Testis (tissue), 2 donors: ENCODE measurements at regions not wholly inside any gene's neighbourhood (a gene's known extent, or its start where the extent isn't known, plus 50 kb on each side); places are given as distances from the start of the nearest gene placed in this dataset.

Experiments used
- POLR2A ChIP-seq: fragments of 450-650 bp; IDR thresholded peaks from one replicate; pipeline ENCODE4 v1.6.1; 2017; ENCODE audit warnings: antibody characterized with exemption, mild to moderate bottlenecking, moderate library complexity
- TF ChIP-seq, protein P1 (sequence below), 3 experiments: fragments of 450-650 bp in 2 of 3; fragments of 200-600 bp in 1 of 3; sonication (generic) in 1 of 3; IDR thresholded peaks; one replicate each; pipeline ENCODE4 v1.5.1; 2016 to 2019; ENCODE audit warnings: antibody characterized with exemption in 3 of 3, mild to moderate bottlenecking in 2 of 3, moderate library complexity in 1 of 3

DNA sequence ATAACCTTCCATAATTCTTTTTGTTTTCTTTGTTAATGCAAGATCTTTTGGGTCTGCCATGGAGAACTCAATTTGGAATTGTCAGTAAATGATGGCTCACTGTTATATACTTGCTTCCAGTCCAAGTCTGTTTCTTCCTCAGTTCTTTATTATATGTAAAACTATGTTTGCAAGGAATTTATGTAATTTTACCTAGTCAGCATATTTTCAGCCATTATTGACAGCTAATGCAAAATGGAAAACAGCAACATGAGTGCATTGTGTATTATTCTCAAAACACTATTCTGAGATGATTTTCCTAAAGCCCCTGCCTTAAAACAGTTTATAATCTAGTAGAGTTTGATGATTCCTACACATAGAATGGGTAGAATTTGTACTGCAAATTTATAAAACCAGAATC, 167.5 kb downstream of the TANC2 start:
- TF ChIP-seq, protein P1, sequence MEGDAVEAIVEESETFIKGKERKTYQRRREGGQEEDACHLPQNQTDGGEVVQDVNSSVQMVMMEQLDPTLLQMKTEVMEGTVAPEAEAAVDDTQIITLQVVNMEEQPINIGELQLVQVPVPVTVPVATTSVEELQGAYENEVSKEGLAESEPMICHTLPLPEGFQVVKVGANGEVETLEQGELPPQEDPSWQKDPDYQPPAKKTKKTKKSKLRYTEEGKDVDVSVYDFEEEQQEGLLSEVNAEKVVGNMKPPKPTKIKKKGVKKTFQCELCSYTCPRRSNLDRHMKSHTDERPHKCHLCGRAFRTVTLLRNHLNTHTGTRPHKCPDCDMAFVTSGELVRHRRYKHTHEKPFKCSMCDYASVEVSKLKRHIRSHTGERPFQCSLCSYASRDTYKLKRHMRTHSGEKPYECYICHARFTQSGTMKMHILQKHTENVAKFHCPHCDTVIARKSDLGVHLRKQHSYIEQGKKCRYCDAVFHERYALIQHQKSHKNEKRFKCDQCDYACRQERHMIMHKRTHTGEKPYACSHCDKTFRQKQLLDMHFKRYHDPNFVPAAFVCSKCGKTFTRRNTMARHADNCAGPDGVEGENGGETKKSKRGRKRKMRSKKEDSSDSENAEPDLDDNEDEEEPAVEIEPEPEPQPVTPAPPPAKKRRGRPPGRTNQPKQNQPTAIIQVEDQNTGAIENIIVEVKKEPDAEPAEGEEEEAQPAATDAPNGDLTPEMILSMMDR (IDR thresholded peaks at IDR 0.05), result no peak
- no peak for TF ChIP-seq POLR2A
